GM12878 (cell line): ENCODE measurements at regions not wholly inside any gene's neighbourhood (a gene's known extent, or its start where the extent isn't known, plus 50 kb on each side); places are given as distances from the start of the nearest gene placed in this dataset.

ENCODE experiments used
- ATAC-seq: fragments of 200-7000 bp; cut with Tn5 transposase; 3 replicates; pipeline ENCODE4 v1.9.1; 2020; ENCODE audit warnings: mild to moderate bottlenecking, moderate library complexity
- BruUV-seq: library from RNA; stranded (reverse); fragments of 400-500 nt; replicated peaks from 2 replicates; lab custom pipeline; 2021; lab: Mats Ljungman, UMichigan
- CTCF ChIA-PET: fragments of 300-600 bp; sonication (Branson Sonifier 250); formaldehyde crosslinking; extraction: SDS; loops from one replicate; lab custom pipeline; 2021; ENCODE audit warnings: inconsistent platforms; lab: Yijun Ruan, JAX
- POLR2A ChIA-PET: fragments of 350-600 bp; formaldehyde crosslinking; extraction: SDS; loops from one replicate; lab custom pipeline; 2021; ENCODE audit warnings: inconsistent platforms; lab: Charles Lee
- RAD21 ChIA-PET: fragments of 300-600 bp; sonication (Branson Sonifier 250); formaldehyde crosslinking; loops from one replicate; lab custom pipeline; 2023; ENCODE audit warnings: antibody characterized with exemption; ENCODE audit not compliant: unreplicated experiment; lab: Charles Lee
- SMC1A ChIA-PET: fragments of 300-600 bp; sonication (Branson Sonifier 250); formaldehyde crosslinking; loops from one replicate; lab custom pipeline; 2023; ENCODE audit not compliant: unreplicated experiment, uncharacterized antibody; lab: Charles Lee
- DNase-seq: peaks from one replicate; pipeline ENCODE4 v3.0.0-alpha.2; 2011; ENCODE audit warnings: low read depth, low spot score
- FAIRE-seq: peaks from 3 replicates; lab custom pipeline; 2011; peaks lifted over from hg19 to GRCh38; lab: Jason Lieb, UNC
- H2AFZ ChIP-seq: 2 replicates; pipeline ENCODE4 v1.6.0; 2011; ENCODE audit warnings: low read depth, low read length, control low read depth; ENCODE audit not compliant: control insufficient read depth
- H3K27ac ChIP-seq: 2 replicates; pipeline ENCODE4 v1.5.1; 2011; ENCODE audit warnings: control low read depth; ENCODE audit not compliant: control insufficient read depth, insufficient read depth
- H3K27me3 ChIP-seq, 2 experiments: replicated peaks in 1 of 2; 2 replicates each; pipeline versions ENCODE4 v1.6.0 to v1.6.1; 2011; ENCODE audit warnings: low read length in 1 of 2; ENCODE audit not compliant: control insufficient read depth in 2 of 2, insufficient read depth in 2 of 2
- H3K36me3 ChIP-seq, 2 experiments: 2 replicates each; pipeline ENCODE4 v1.5.1; 2011; ENCODE audit warnings: low read length in 1 of 2; ENCODE audit not compliant: control insufficient read depth in 2 of 2, insufficient read depth in 2 of 2
- H3K4me1 ChIP-seq: 2 replicates; pipeline ENCODE4 v1.6.1; 2011; ENCODE audit warnings: mild to moderate bottlenecking, low read length, moderate library complexity, mixed read lengths; ENCODE audit not compliant: control insufficient read depth, insufficient read depth
- H3K4me2 ChIP-seq: 2 replicates; pipeline ENCODE4 v1.6.0; 2011; ENCODE audit warnings: control low read depth; ENCODE audit not compliant: control insufficient read depth, insufficient read depth
- H3K4me3 ChIP-seq: fragments of 200-600 bp; sonication (generic); 2 replicates; pipeline ENCODE4 v1.5.1; 2016
- H3K79me2 ChIP-seq: 2 replicates; pipeline ENCODE4 v1.6.0; 2011; ENCODE audit warnings: low read length; ENCODE audit not compliant: control insufficient read depth, insufficient read depth
- H3K9ac ChIP-seq: 2 replicates; pipeline ENCODE4 v1.8.0; 2011; ENCODE audit warnings: low read length, control low read depth, mixed read lengths; ENCODE audit not compliant: control insufficient read depth, insufficient read depth
- H3K9me3 ChIP-seq: replicated peaks from 3 replicates; pipeline ENCODE4 v1.5.1; 2011; ENCODE audit warnings: mild to moderate bottlenecking, low read length; ENCODE audit not compliant: control insufficient read depth, insufficient read depth
- H4K20me1 ChIP-seq: 2 replicates; pipeline ENCODE4 v1.6.0; 2011; ENCODE audit not compliant: control insufficient read depth, insufficient read depth
- ATF7 ChIP-seq: fragments of 450-650 bp; IDR thresholded peaks from 2 replicates; pipeline ENCODE4 v1.6.1; 2016; ENCODE audit warnings: low read depth, mild to moderate bottlenecking
- BACH1 ChIP-seq: fragments of 450-650 bp; IDR thresholded peaks from 2 replicates; pipeline ENCODE4 v1.6.1; 2017; ENCODE audit warnings: mild to moderate bottlenecking, borderline replicate concordance
- CBX5 ChIP-seq: sonication (generic); IDR thresholded peaks from 2 replicates; pipeline ENCODE4 v1.6.1; 2016; ENCODE audit warnings: low read depth, moderate library complexity, mild to moderate bottlenecking, inconsistent platforms
- EED ChIP-seq: sonication (generic); IDR thresholded peaks from 2 replicates; pipeline ENCODE4 v1.6.1; 2016; ENCODE audit warnings: antibody characterized with exemption, low read depth
- ETV6 ChIP-seq, 2 experiments: fragments of 450-650 bp in 1 of 2; IDR thresholded peaks in 1 of 2; conservative IDR thresholded peaks in 1 of 2; 2 replicates each; pipeline ENCODE4 v1.6.1; 2014; ENCODE audit warnings: antibody characterized with exemption in 1 of 2, borderline replicate concordance in 1 of 2, low read depth in 1 of 2, mild to moderate bottlenecking in 1 of 2, moderate library complexity in 1 of 2
- JUNB ChIP-seq: IDR thresholded peaks from 2 replicates; pipeline ENCODE4 v1.6.1; 2016; ENCODE audit warnings: antibody characterized with exemption, mild to moderate bottlenecking
- POLR2A ChIP-seq: IDR thresholded peaks from 2 replicates; pipeline ENCODE4 v1.6.1; 2011; ENCODE audit warnings: low read depth, mild to moderate bottlenecking, low read length
- SIN3A ChIP-seq: IDR thresholded peaks from 2 replicates; pipeline ENCODE4 v1.6.1; 2012; ENCODE audit warnings: low read depth, low read length, improper control_type of control experiment
- WRNIP1 ChIP-seq: IDR thresholded peaks from 2 replicates; pipeline ENCODE4 v1.6.1; 2011; ENCODE audit warnings: low read depth, low read length, improper control_type of control experiment, borderline replicate concordance
- YBX1 ChIP-seq: fragments of 450-650 bp; IDR thresholded peaks from 2 replicates; pipeline ENCODE4 v1.6.1; 2016; ENCODE audit warnings: antibody characterized with exemption
- ZNF622 ChIP-seq: fragments of 450-650 bp; IDR thresholded peaks from 2 replicates; pipeline ENCODE4 v1.6.1; 2017; ENCODE audit warnings: mild to moderate bottlenecking, inconsistent platforms
- WGBS: methylation state at CpG from one replicate; pipeline ENCODE4 v1.1.6; 2016; ENCODE audit warnings: low lambda C conversion rate; ENCODE audit not compliant: insufficient replicate concordance, insufficient coverage; ENCODE audit errors: missing lambda C conversion rate; 5-methylcytosine and 5-hydroxymethylcytosine counted together
- in situ Hi-C: fragments of 300-500 bp; cut with MboI; formaldehyde crosslinking; loops from 9 replicates; pipeline ENCODE4 v1.14.3; 2018; ENCODE audit warnings: mixed read lengths
- intact Hi-C: fragments of 100-400 bp; cut with micrococcal nuclease; formaldehyde crosslinking; loops from one replicate; pipeline ENCODE4 v1.14.2; 2022; ENCODE audit not compliant: unreplicated experiment

- H3K27me3 ChIP-seq = no peaks in the 10 kb centered on the region
- ChIA-PET CTCF (interaction anchor here (1.0 kb wide), 1 partner anchor 15 kb away, joined by 3 read pairs; no protein-coding TSS in a partner anchor), SMC1A (no interaction called here), POLR2A (no interaction called here), RAD21 (no interaction called here)
- WGBS = 70% methylated on average over 4 of the region's 4 CpGs
- no peaks in the 10 kb centered on the region for H3K79me2 ChIP-seq
- no peak overlapping the region for H3K9ac ChIP-seq
- H4K20me1 ChIP-seq = no peaks in the 10 kb centered on the region
- in situ Hi-C loops = no loop called here
- no peak for ATAC-seq
- no TSS peak for BruUV-seq
- intact Hi-C loops = no loop called here
- no peak for TF ChIP-seq JUNB
- no peak for TF ChIP-seq ATF7
- no peak overlapping the region for H3K27ac ChIP-seq
- H3K4me3 ChIP-seq = no peak overlapping the region
- no peaks in the 10 kb centered on the region for H3K4me1 ChIP-seq
- no peak overlapping the region for H2AFZ ChIP-seq
- no peak overlapping the region for H3K4me2 ChIP-seq
- H3K36me3 ChIP-seq = no peaks in the 10 kb centered on the region
- FAIRE-seq = no peak
- DNase-seq = no peak
- H3K9me3 ChIP-seq = no peaks in the 10 kb centered on the region
These were observed 111.3 kb upstream of the TNS3 start for GRCh38 chr7:47693216-47693615.

GRCh38 chr7:47691988-47692387, 110.1 kb upstream of the TNS3 start:
- POLR2A ChIA-PET = no interaction called here
- Histone ChIP-seq H3K27ac (no peak overlapping the region), H3K4me3 (no peak overlapping the region), H3K36me3 (no peaks in the 10 kb centered on the region), H4K20me1 (no peaks in the 10 kb centered on the region), H3K4me1 (no peaks in the 10 kb centered on the region), H3K9ac (no peak overlapping the region), H3K9me3 (no peaks in the 10 kb centered on the region), H2AFZ (no peak overlapping the region), H3K79me2 (no peaks in the 10 kb centered on the region), H3K4me2 (no peak overlapping the region), H3K27me3 (no peaks in the 10 kb centered on the region)
- BruUV-seq = no TSS peak
- no peak for ATAC-seq
- SMC1A ChIA-PET = no interaction called here
- CTCF ChIA-PET = interaction anchor here (1.0 kb wide), 1 partner anchor 14 kb away, joined by 3 read pairs; no protein-coding TSS in a partner anchor
- FAIRE-seq = no peak
- RAD21 ChIA-PET = no interaction called here
- in situ Hi-C loops = no loop called here
- no peak for DNase-seq
- TF ChIP-seq POLR2A (no peak), BACH1 (no peak), ZNF622 (no peak), CBX5 (no peak), ETV6 (conservative IDR thresholded peaks at IDR 0.05 in 1 of 2, IDR thresholded peaks at IDR 0.05 in 1 of 2; ENCODE audit: borderline replicate concordance in 1 of 2, low read depth in 1 of 2) (no peak), WRNIP1 (no peak), SIN3A (no peak), EED (no peak), YBX1 (no peak)
- intact Hi-C loops = no loop called here
